Neutrophil (primary cell): ENCODE measurements at regions not wholly inside any gene's neighbourhood (a gene's known extent, or its start where the extent isn't known, plus 50 kb on each side); places are given as distances from the start of the nearest gene placed in this dataset.
"Not testable (repeated sequence)": the region's sequence is repeated elsewhere in the genome, so short reads cannot be mapped to it uniquely, and the experiment has no call there.

Experiments
- H3K27ac ChIP-seq: fragments of 200-600 bp; sonication (generic); 2 replicates; pipeline ENCODE4 v1.5.1; 2016; ENCODE audit warnings: mild to moderate bottlenecking, moderate library complexity
- H3K27me3 ChIP-seq: fragments of 200-600 bp; sonication (generic); 2 replicates; pipeline ENCODE4 v1.6.0; 2016; ENCODE audit warnings: mild to moderate bottlenecking
- H3K36me3 ChIP-seq: fragments of 200-600 bp; sonication (generic); 2 replicates; pipeline ENCODE4 v1.5.1; 2017
- H3K4me1 ChIP-seq, 2 experiments: fragments of 200-600 bp in 1 of 2; sonication (generic) in 1 of 2; 1 replicate in 1 of 2; 2 replicates in 1 of 2; pipeline versions ENCODE4 v1.5.1 to v1.6.1; 2013 to 2016; ENCODE audit warnings: low read depth in 1 of 2, low read length in 1 of 2, mild to moderate bottlenecking in 1 of 2, moderate library complexity in 1 of 2; ENCODE audit not compliant: control insufficient read depth in 1 of 2, insufficient read depth in 1 of 2
- H3K4me3 ChIP-seq, 2 experiments: fragments of 200-600 bp in 1 of 2; sonication (generic) in 1 of 2; 1 replicate in 1 of 2; 2 replicates in 1 of 2; pipeline ENCODE4 v1.5.1; 2013 to 2016; ENCODE audit warnings: low read depth in 1 of 2, low read length in 1 of 2, mild to moderate bottlenecking in 1 of 2, moderate library complexity in 1 of 2
- H3K9me3 ChIP-seq: fragments of 200-600 bp; sonication (generic); 2 replicates; pipeline ENCODE4 v1.5.1; 2016
- TF ChIP-seq, protein P1 (sequence below): fragments of 200-600 bp; sonication (generic); IDR thresholded peaks from 2 replicates; pipeline ENCODE4 v1.5.1; 2016; ENCODE audit warnings: antibody characterized with exemption

DNA sequence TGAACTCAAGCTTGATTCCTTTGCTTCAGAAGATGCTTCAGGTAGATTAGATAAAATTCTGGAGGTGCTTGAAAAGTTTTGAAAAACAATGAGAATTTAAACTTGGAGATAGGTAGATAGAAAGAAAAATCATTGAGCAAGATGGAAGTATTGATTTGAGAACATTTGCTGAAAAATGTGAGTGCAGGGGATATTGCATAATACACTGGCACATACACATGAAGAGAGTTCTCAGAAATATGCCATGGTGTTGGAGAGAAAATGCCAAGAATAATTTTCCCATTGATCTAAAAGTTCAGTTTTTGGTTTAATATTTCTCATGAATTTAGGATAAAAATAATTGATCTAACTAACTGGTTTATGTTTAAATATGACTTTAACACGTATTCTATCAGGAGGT lies 107.2 kb upstream of the GBE1 start:
- TF ChIP-seq, protein P1, sequence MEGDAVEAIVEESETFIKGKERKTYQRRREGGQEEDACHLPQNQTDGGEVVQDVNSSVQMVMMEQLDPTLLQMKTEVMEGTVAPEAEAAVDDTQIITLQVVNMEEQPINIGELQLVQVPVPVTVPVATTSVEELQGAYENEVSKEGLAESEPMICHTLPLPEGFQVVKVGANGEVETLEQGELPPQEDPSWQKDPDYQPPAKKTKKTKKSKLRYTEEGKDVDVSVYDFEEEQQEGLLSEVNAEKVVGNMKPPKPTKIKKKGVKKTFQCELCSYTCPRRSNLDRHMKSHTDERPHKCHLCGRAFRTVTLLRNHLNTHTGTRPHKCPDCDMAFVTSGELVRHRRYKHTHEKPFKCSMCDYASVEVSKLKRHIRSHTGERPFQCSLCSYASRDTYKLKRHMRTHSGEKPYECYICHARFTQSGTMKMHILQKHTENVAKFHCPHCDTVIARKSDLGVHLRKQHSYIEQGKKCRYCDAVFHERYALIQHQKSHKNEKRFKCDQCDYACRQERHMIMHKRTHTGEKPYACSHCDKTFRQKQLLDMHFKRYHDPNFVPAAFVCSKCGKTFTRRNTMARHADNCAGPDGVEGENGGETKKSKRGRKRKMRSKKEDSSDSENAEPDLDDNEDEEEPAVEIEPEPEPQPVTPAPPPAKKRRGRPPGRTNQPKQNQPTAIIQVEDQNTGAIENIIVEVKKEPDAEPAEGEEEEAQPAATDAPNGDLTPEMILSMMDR = no peak
- Histone ChIP-seq H3K36me3 (no peaks in the 10 kb centered on the region), H3K4me1 (peaks cover 0 to 8% of the 10 kb centered on the region in 2 experiments), H3K4me3 (no peak overlapping the region), H3K27me3 (no peaks in the 10 kb centered on the region), H3K27ac (no peak overlapping the region), H3K9me3 (no peaks in the 10 kb centered on the region)

DNA sequence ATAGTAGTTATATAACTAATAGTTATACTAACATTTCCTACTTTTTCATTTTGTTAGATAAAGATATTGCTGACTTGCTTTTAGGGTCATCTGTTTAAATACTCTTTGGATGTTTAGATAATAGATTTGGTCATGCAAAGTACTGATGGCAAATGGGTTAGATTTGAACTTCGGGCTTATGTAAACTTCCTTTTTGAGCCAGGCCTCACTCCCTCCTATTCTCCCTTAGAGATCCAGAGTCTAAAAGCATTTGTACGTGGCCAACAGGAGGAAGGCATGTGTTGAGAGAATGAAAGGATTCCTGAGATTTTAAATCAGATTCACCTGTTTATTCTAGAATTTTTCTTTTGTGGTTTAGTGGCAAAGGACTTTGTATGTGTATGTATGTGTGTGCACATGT lies 106.4 kb upstream of the GBE1 start:
- Histone ChIP-seq H3K27me3 (no peaks in the 10 kb centered on the region), H3K27ac (no peak overlapping the region), H3K9me3 (no peaks in the 10 kb centered on the region), H3K4me3 (no peak overlapping the region), H3K4me1 (peaks cover 0 to 9% of the 10 kb centered on the region in 2 experiments), H3K36me3 (no peaks in the 10 kb centered on the region)
- TF ChIP-seq, protein P1 = no peak

DNA sequence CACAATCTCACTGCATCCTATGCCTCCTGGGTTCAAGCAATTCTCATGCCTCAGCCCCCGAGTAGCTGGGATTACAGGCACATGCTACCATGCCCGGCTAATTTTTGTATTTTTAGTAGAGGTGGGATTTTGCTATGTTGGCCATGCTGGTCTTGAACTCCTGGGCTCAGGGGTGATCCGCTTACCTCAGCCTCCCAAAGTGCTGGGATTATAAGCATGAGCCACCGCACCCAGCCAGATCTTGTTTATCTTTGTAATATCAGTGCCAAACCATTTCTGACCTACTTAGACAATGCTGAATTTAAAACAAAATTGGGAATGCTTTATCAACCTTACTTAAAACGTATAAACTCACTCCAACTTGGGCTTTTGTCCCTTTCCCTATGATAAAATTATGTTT lies 103.7 kb upstream of the GBE1 start:
- not testable (repeated sequence) for H3K27ac ChIP-seq, H3K27me3 ChIP-seq, H3K9me3 ChIP-seq, H3K4me3 ChIP-seq, H3K4me1 ChIP-seq, H3K36me3 ChIP-seq

DNA sequence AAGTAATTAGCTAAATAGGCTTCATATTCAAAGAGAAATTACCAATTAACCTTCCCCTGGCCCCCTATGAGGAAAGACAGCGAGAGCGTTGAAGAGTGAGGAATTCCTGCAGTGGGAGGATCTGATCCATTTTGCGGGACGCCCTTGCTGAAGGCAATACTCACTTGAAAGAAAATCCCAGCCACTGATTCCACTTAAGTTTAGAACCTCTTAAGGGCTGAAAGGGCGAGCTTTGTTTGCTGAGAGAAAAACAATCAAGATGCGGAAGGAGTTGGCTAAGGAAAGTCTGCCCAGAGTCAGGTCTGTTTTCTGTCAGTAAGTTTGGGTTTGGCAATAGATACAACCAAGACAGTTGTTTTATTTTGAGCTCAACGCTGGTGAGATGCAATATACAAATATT lies 102.8 kb upstream of the GBE1 start:
- H3K27me3 ChIP-seq = no peaks in the 10 kb centered on the region
- peaks cover 0 to 9% of the 10 kb centered on the region in 2 experiments for H3K4me1 ChIP-seq
- H3K36me3 ChIP-seq = no peaks in the 10 kb centered on the region
- no peak overlapping the region for H3K4me3 ChIP-seq
- H3K27ac ChIP-seq = no peak overlapping the region
- TF ChIP-seq, protein P1 = no peak
- no peaks in the 10 kb centered on the region for H3K9me3 ChIP-seq

DNA sequence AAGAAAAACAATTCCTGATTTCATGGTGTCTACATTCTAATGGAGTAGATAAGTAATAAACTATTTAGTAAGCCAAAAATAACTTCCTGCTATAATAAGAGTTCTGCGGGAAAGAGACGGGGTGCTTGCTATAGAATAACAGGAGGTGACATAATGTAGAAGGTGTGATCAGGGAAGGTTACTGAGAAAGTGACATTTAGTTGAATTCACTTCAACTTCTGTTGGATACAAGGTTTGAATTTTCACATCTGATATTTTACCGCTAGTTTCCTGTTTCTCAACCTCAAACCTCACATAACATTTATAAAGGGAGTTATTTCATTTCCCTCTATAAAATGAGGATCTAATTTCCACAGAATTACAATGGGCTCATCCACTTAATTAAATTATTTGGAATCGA lies 102.3 kb upstream of the GBE1 start:
- Histone ChIP-seq H3K27me3 (no peaks in the 10 kb centered on the region), H3K4me3 (no peak overlapping the region), H3K4me1 (peaks cover 0 to 9% of the 10 kb centered on the region in 2 experiments), H3K27ac (no peak overlapping the region), H3K36me3 (no peaks in the 10 kb centered on the region), H3K9me3 (no peaks in the 10 kb centered on the region)
- TF ChIP-seq, protein P1 = no peak

DNA sequence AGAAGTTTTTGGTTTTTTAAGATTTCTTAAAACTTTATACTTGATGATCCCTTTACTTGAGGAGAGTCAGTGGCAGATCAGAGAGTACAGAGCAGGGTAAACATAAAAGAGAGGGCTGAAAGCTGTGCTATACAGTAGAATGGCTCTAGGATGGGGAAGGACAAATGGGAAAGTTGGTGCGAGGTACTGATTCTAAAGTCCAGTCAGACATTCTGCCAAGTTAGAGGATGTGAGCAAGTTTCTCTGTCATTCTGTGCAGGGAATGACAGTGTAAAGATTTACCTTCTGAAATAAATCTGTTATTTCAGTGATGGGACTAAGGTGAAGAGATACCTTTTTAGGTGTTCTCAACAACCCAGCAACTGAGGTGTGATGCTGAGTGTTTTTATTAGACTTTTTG lies 100.1 kb upstream of the GBE1 start:
- no peaks in the 10 kb centered on the region for H3K27me3 ChIP-seq
- H3K27ac ChIP-seq = no peak overlapping the region
- H3K36me3 ChIP-seq = no peaks in the 10 kb centered on the region
- TF ChIP-seq, protein P1 = no peak
- H3K4me1 ChIP-seq = peaks cover 0 to 9% of the 10 kb centered on the region in 2 experiments
- H3K9me3 ChIP-seq = no peaks in the 10 kb centered on the region
- H3K4me3 ChIP-seq = no peak overlapping the region
